Breast epithelium (tissue), 4 donors: ENCODE measurements at regions not wholly inside any gene's neighbourhood (a gene's known extent, or its start where the extent isn't known, plus 50 kb on each side); places are given as distances from the start of the nearest gene placed in this dataset.
"Not testable (repeated sequence)": the region's sequence is repeated elsewhere in the genome, so short reads cannot be mapped to it uniquely, and the experiment has no call there.

Experiments used
- DNase-seq, 2 donors: peaks; one replicate each; pipeline ENCODE4 v3.0.0-alpha.2; 2019; ENCODE audit warnings: low spot score in 2 of 2
- H3K27ac ChIP-seq, 2 donors: fragments of 200-600 bp; sonication (generic) in 1 of 2; one replicate each; pipeline ENCODE4 v1.5.1; 2016 to 2019; ENCODE audit warnings: mild to moderate bottlenecking in 1 of 2
- H3K27me3 ChIP-seq, 2 donors: fragments of 200-600 bp; sonication (generic) in 1 of 2; one replicate each; pipeline versions ENCODE4 v1.5.1 to v1.6.0; 2017 to 2019; ENCODE audit warnings: control low read depth in 1 of 2, mild to moderate bottlenecking in 1 of 2
- H3K36me3 ChIP-seq: fragments of 200-600 bp; one replicate; pipeline ENCODE4 v1.5.1; 2019
- H3K4me1 ChIP-seq, 2 donors: fragments of 200-600 bp; sonication (generic); one replicate each; pipeline ENCODE4 v1.5.1; 2016 to 2019; ENCODE audit warnings: control low read depth in 1 of 2
- H3K4me3 ChIP-seq, 3 donors: fragments of 200-600 bp; sonication (generic); 1 replicate in 2 of 3; 2 replicates in 1 of 3; pipeline ENCODE4 v1.5.1; 2016 to 2019; ENCODE audit warnings: mild to moderate bottlenecking in 3 of 3, moderate library complexity in 2 of 3
- H3K9me3 ChIP-seq, 2 donors: fragments of 200-600 bp; sonication (generic) in 1 of 2; one replicate each; pipeline ENCODE4 v1.5.1; 2016 to 2019; ENCODE audit warnings: control low read depth in 1 of 2
- intact Hi-C: fragments of 100-400 bp; cut with DNase I; formaldehyde crosslinking; loops from one replicate; pipeline ENCODE4 v1.15.1; 2023; ENCODE audit warnings: low total_unique reads

- H3K27ac ChIP-seq, DNase-seq, H3K36me3 ChIP-seq, intact Hi-C loops, H3K27me3 ChIP-seq, H3K4me3 ChIP-seq, H3K4me1 ChIP-seq: not testable (repeated sequence)
- H3K9me3 ChIP-seq = peaks cover 0 to 12% of the 10 kb centered on the region in 2 donors
Observed at GRCh38 chr13:18597940-18598339, 583.7 kb downstream of the TUBA3C start.

DNA sequence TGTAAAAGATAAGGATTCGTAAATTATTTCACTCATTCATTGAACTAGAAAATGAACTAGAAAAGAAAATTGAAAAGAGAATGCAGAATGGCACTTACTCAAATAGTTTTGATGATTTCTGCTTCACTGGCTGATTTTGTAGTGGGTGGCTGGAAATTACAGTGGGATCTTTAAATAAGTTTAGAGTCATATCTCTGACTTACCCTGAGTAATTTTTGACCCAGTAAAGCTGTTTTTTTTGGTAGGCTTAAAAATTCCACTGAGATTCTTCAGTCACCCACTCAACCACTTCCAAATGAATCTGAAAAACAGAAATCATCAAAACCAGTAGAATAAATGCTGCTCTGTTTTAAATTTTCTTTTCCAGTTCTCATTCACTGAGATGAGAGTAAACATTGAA lies 604.5 kb downstream of the TUBA3C start:
- DNase-seq, H3K27ac ChIP-seq, H3K27me3 ChIP-seq, H3K4me1 ChIP-seq, H3K36me3 ChIP-seq, intact Hi-C loops, H3K9me3 ChIP-seq, H3K4me3 ChIP-seq: not testable (repeated sequence)

DNA sequence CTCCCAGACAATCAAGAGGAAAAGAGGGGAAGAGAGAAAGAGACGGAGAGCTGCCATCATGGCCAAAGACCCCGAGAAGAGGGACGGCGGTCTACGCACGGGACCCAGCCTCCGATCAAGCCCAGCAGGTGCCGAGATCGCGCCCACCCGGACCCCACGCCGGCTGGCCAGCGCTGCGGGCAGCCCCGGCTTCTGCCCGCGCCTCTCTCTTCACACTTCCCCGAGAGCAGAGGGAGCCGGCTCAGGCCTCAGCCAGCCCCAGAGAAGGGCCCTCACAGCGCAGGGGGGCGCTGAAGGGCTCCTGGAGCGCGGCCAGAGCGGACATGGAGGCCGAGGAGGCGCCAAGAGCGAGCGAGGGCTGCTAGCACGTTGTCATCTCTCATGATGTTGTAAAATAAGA lies 613.7 kb downstream of the TUBA3C start:
- H3K36me3 ChIP-seq, intact Hi-C loops, H3K27me3 ChIP-seq, DNase-seq, H3K27ac ChIP-seq, H3K9me3 ChIP-seq, H3K4me1 ChIP-seq, H3K4me3 ChIP-seq: not testable (repeated sequence)
